Putamen (tissue), 1 donor: ENCODE measurements at regions not wholly inside any gene's neighbourhood (a gene's known extent, or its start where the extent isn't known, plus 50 kb on each side); places are given as distances from the start of the nearest gene placed in this dataset.
A peak's percentile ranks its signal among the peaks of the same experiment; 100 is the strongest.

Experiments used
- DNase-seq: peaks from one replicate; pipeline ENCODE4 v3.0.0-alpha.2; 2016; ENCODE audit warnings: low spot score

GRCh38 chr20:25135031-25135430, 53.1 kb upstream of the VSX1 start:
- DNase-seq, result no peak

- DNase-seq, result no peak
Measured at GRCh38 chr20:25136056-25136455, 54.1 kb upstream of the VSX1 start.

GRCh38 chr20:25136643-25137559, 55.0 kb upstream of the VSX1 start:
- DNase-seq, result peak; percentile 76

GRCh38 chr20:25139029-25139705, 56.3 kb upstream of the ENTPD6 start:
- no peak for DNase-seq

GRCh38 chr20:25140968-25141367, 54.5 kb upstream of the ENTPD6 start:
- no peak for DNase-seq

GRCh38 chr20:25142435-25142834, 53.1 kb upstream of the ENTPD6 start:
- no peak for DNase-seq

GRCh38 chr20:25145131-25145530, 50.4 kb upstream of the ENTPD6 start:
- peak; percentile 13 for DNase-seq
